GM18867 (cell line): ENCODE measurements at regions not wholly inside any gene's neighbourhood (a gene's known extent, or its start where the extent isn't known, plus 50 kb on each side); places are given as distances from the start of the nearest gene placed in this dataset.
"Not testable (repeated sequence)": the region's sequence is repeated elsewhere in the genome, so short reads cannot be mapped to it uniquely, and the experiment has no call there.

Experiments
- ATAC-seq: cut with Tn5 transposase; IDR thresholded peaks from one replicate; pipeline ENCODE4 v1.9.1; 2021; ENCODE audit warnings: mild to moderate bottlenecking, moderate library complexity; ENCODE audit not compliant: unreplicated experiment

- no peak for ATAC-seq
Observed at GRCh38 chr15:26083896-26084295, 220.8 kb upstream of the ATP10A start.

- no peak for ATAC-seq
Observed at GRCh38 chr15:26083457-26083856, 220.3 kb upstream of the ATP10A start.

GRCh38 chr15:26082221-26083109 is 219.3 kb upstream of the ATP10A start:
- ATAC-seq: peak; percentile 92

- no peak for ATAC-seq
Observed at GRCh38 chr15:26081758-26082220, 218.7 kb upstream of the ATP10A start.

DNA sequence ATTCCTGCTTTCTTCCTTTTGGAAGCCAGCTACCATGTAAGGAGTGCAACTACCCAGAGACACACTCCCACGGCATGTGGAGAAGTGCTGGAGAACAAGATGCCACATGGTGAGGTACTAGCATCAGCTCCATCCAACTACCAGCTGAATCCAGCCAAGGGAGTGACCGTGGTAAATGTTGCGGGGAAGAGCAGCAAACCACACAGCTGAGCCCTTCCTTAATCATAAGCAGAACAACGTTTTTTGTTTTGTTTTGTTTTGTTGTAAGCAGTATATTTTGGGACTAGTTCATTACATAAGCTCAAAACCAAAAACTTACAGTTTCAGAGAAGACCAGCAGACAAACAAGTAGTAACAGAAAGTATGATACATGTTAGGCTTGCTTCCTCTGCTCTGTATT is 212.6 kb upstream of the ATP10A start:
- no peak for ATAC-seq

DNA sequence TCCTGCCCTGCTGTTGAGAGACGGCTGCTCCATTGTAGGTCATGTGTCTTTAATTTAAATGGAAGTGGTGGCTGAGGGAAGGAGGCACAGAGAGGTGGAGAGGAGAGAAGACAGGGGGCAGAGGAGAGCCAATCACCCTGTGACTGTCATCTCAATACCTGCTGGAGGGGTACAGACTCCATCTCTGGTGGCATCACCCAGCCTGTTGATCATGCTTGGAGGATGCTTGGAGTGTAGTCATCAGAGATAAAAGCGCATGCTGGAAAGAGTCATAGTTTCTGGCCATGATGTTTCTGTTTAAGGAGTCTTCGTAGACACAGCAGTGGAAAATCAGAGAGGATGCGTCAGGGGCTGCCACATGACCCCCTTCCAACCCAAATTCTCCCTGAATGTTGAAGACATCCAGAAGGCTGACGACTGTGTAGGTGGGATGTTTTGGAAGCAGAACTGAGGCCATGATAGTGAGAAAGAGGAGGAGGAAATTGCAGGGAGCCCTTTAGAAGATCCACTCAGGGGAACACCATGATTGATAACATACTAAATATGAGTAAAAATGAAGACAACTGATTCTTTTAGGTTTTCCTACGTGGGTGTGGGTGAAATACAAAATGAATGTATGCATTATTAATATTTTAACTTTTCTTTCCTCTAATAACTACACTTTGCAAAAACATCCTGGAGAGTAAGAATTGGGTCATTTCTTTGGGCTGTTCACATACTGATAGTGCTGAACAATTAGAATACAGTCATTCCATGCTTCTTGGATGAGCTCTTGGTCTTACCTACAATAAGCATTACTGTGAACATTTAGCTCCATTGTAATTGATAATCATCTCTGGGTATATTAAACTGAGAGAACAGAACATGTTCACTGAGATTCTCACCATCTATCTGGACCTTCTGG is 210.6 kb upstream of the ATP10A start:
- ATAC-seq: no peak

DNA sequence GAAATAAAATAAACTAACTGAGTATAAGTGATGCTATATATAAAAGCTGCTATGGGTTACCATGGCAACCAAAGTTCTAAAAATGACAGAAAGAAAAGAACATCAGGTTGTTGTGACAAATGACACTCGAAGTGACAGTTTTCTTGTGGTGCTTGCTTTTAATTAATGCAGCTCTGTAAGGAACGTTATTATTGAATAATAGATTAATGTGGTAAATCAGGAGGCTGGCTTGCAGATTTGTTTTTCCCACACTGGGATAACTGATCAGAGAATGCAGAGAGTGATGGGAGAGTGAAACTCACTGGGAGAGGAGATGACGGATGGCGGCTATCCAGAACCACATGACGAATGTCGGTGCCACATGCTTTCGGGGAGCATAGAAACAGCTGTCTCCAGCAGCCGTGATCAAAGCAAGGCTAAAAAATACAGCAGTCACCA is 207.0 kb upstream of the ATP10A start:
- no peak for ATAC-seq

- ATAC-seq: no peak
Observed at GRCh38 chr15:26069231-26069641, 206.1 kb upstream of the ATP10A start.

- ATAC-seq: no peak
Observed at GRCh38 chr15:26066896-26067295, 203.8 kb upstream of the ATP10A start.

DNA sequence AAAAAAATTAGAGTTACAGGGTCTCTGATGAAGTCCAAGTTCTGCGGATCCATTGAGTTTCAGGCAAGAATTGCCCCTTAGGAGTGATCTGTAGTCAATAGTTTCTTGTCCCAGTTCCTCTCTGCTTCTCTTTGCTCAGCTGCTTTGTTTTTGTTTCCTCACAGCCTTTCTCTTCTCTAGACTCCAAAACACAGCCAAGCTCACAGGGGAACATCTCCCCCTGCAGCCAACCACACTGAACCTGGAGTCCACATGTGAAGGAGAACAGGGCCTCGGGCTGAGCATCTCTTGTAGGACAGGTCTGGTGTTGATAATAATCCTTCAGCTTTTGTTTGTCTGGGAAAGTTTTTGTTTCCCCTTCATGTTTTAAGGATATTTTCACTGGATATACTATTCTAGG is 202.6 kb upstream of the ATP10A start:
- ATAC-seq: no peak

- no peak for ATAC-seq
Observed at GRCh38 chr15:26061248-26061647, 198.1 kb upstream of the ATP10A start.

DNA sequence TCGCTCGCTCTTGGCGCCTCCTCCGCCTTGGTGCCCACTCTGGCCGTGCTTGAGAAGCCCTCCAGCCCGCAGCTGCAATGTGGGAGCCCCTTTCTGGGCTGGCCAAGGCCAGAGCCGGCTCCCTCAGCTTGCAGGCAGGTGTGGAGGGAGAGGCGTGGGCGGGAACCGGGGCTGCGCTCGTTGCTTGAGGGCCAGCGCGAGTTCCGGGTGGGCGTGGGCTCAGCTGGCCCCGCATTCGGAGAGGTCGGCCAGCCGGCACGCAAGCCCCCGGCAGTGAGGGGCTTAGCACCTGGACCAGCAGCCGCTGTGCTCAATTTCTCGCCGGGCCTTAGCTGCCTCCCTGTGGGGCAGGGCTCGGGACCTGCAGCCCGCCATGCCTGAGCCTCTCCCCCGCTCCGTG is 193.6 kb upstream of the ATP10A start:
- not testable (repeated sequence) for ATAC-seq

DNA sequence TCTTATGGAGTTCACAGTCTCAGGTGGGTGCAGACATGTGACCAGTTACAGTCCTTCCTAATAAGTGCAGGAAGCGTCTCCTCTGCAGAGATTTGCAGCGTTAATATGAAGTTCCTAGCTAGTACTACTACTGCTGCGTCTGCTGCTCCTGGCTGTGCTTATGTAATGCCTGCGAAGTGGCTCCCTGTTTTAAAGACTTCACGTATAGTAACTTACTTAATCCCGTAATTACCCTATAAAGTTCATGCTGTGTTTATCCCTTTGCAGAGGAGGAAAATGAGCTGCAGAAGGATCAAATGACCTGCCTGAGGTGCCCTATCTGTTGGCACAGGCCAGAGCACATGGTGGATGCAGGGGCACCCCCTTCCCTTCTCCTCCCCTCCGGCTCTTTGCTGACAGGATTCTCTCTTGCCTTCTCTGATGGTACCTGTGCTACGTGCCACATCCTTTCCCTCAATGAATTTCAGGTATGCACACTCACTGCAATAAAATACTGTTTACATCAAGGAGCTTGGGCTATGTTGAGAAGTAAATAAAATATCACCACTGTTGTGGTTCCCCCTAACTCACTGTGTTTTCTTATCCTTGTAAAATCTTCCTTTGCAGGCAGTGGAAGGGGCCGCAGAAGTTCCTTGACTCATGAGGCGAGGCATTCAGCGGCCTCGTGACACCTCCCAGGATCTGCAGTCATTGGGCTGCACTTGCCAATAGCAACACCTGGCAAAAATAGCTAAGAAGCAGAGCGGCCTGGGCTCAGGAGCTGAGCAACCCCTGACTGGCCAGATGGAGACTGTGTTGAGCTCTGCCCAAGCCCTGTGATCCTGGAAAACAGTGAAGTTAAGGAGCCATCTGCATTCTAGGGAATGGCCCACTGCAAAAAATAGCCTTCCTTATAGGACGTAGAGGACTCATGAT is 188.9 kb upstream of the ATP10A start:
- no peak for ATAC-seq

GRCh38 chr15:26050984-26051383 is 187.9 kb upstream of the ATP10A start:
- no peak for ATAC-seq

- no peak for ATAC-seq
Observed at GRCh38 chr15:26049900-26050657, 187.0 kb upstream of the ATP10A start.

DNA sequence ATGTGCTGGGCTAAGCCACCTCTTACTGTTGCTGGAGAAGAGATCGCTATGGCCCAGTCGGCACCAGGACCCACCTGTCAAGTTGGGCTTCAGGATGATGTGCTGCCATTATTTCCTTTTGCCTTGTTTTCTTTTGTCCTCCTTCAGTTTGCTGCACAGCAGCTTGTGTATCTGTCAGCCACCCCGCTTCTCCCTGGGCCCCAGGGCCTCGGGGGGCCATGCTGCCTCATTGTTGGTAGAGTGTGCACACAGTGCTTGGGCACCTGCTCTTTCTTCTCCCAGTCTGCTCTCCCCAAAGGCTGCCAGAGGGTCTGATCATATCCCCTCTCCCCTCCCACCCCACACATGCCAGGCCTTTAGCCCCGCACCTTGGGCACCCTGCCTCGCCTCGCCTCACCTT is 185.5 kb upstream of the ATP10A start:
- no peak for ATAC-seq

- no peak for ATAC-seq
Observed at GRCh38 chr15:26045516-26045915, 182.4 kb upstream of the ATP10A start.

DNA sequence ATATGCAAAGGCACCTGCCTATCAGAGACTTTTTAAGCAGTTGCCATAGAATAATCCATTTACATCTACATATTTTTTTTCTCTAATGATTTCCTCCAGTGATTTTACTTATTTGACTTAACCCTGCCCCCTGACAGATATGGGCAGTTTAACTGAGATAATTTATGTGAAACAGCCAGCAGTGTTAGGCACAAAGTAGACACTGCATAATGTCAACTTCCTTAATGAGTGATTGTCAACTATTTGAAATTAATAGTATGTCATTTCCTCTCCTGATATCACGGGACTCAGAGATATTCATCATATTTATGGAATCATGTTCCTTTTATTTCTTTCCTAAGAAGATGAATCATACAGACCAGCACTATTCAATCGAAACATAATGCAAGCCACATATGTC is 179.9 kb upstream of the ATP10A start:
- ATAC-seq: no peak

DNA sequence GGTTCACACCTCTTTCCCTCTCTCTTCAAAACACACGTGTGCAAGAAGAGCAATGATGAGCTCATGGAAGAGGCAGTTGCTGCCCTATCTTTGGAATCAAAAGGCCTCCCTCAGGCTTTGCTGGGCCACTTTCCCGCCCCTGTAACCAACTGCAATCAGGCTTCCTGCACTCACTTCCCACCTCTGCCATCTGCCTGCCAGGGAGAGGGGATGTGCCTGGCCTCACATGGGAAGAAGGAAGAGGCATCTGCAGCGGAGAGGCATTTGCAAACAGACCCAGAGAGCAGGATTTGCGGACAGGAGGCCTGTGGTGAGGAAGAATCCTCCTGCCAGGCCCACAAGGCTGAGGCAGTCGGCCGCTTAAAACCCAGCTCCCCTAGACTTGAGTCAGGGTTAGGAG is 175.6 kb upstream of the ATP10A start:
- no peak for ATAC-seq

DNA sequence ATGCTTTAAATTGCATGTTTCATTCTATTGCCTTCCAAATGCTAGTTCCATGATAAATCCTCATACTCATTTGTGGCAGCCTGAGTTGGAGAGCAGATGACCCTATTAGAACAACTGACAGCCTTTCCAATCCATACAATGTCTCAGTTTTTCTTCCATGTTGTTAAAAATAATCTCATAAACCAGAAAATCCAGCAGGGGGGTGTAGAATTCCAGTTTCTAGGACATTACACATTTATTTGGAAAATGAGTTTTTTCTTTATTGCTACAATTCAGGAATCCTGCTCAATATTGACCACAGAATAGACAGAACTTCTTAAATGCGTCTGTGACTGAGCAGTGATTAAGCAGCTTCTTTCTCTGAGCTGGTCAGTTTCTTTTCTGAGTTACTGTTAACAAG is 174.2 kb upstream of the ATP10A start:
- ATAC-seq: no peak
